ENCODE measurements at regions not wholly inside any gene's neighbourhood (a gene's known extent, or its start where the extent isn't known, plus 50 kb on each side); places are given as distances from the start of the nearest gene placed in this dataset.

- H3K4me1 Mint-ChIP-seq = peaks cover 0 to 1% of the 10 kb centered on the region in 2 donors
- H3K4me3 Mint-ChIP-seq = no peak overlapping the region
- H3K27me3 Mint-ChIP-seq (ENCODE audit: low read depth in 3 of 3) = peaks cover 2 to 4% (median 2%) of the 10 kb centered on the region in 3 donors
- H3K27ac Mint-ChIP-seq = no peak overlapping the region
- H3K36me3 Mint-ChIP-seq = no peaks in the 10 kb centered on the region
- H3K9me3 Mint-ChIP-seq = no peaks in the 10 kb centered on the region
- no peak for DNase-seq
Measured at GRCh38 chr5:10867389-10868303, 106.6 kb upstream of the DAP start.

GRCh38 chr5:10866913-10867312 is 105.9 kb upstream of the DAP start:
- DNase-seq = no peak

GRCh38 chr5:10863763-10864383 is 102.8 kb upstream of the DAP start:
- Mint-ChIP-seq H3K27me3 (ENCODE audit: low read depth in 3 of 3) (peaks cover 4 to 5% (median 4%) of the 10 kb centered on the region in 3 donors), H3K4me3 (no peak overlapping the region), H3K4me1 (peaks cover 0 to 1% of the 10 kb centered on the region in 2 donors), H3K36me3 (no peaks in the 10 kb centered on the region), H3K9me3 (no peaks in the 10 kb centered on the region), H3K27ac (no peak overlapping the region)
- peak; percentile 40 to 49 (median 43) for DNase-seq

More at GRCh38 chr5:10866913-10867312, 105.9 kb upstream of the DAP start:
- H3K36me3 Mint-ChIP-seq = no peaks in the 10 kb centered on the region
- H3K27me3 Mint-ChIP-seq (ENCODE audit: low read depth in 3 of 3) = peaks cover 0 to 4% (median 4%) of the 10 kb centered on the region in 3 donors
- H3K9me3 Mint-ChIP-seq = no peaks in the 10 kb centered on the region
- H3K4me1 Mint-ChIP-seq = peaks cover 0 to 1% of the 10 kb centered on the region in 2 donors
- H3K27ac Mint-ChIP-seq = no peak overlapping the region
- no peak overlapping the region for H3K4me3 Mint-ChIP-seq

GRCh38 chr5:10862085-10862484 is 101.1 kb upstream of the DAP start:
- H3K27ac Mint-ChIP-seq = no peak overlapping the region
- H3K27me3 Mint-ChIP-seq (ENCODE audit: low read depth in 3 of 3) = peaks cover 4 to 11% (median 4%) of the 10 kb centered on the region in 3 donors
- no peak overlapping the region for H3K4me3 Mint-ChIP-seq
- DNase-seq = no peak
- H3K36me3 Mint-ChIP-seq = no peaks in the 10 kb centered on the region
- H3K9me3 Mint-ChIP-seq = no peaks in the 10 kb centered on the region
- peaks cover 1 to 6% of the 10 kb centered on the region in 2 donors for H3K4me1 Mint-ChIP-seq

DNA sequence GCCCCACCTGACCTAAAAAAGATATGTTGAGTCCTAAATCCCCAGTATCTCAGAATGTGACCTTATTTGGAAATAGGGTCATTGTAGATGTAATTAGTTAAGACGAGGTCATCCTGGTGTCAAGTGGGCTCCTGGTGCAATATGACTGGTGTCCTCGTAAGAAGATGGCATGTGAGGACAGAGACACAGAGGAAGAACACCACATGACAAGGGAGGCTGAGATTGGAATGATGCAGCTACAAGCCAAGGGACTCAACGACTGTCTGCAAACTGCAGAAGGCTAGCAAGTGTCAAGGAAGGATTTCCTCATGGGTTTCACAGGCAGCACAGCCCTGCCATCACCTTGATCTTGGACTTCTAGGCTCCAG is 100.4 kb upstream of the DAP start:
- H3K4me3 Mint-ChIP-seq = no peak overlapping the region
- H3K27me3 Mint-ChIP-seq (ENCODE audit: low read depth in 3 of 3) = peaks cover 4 to 11% (median 4%) of the 10 kb centered on the region in 3 donors
- H3K27ac Mint-ChIP-seq = no peak overlapping the region

DNA sequence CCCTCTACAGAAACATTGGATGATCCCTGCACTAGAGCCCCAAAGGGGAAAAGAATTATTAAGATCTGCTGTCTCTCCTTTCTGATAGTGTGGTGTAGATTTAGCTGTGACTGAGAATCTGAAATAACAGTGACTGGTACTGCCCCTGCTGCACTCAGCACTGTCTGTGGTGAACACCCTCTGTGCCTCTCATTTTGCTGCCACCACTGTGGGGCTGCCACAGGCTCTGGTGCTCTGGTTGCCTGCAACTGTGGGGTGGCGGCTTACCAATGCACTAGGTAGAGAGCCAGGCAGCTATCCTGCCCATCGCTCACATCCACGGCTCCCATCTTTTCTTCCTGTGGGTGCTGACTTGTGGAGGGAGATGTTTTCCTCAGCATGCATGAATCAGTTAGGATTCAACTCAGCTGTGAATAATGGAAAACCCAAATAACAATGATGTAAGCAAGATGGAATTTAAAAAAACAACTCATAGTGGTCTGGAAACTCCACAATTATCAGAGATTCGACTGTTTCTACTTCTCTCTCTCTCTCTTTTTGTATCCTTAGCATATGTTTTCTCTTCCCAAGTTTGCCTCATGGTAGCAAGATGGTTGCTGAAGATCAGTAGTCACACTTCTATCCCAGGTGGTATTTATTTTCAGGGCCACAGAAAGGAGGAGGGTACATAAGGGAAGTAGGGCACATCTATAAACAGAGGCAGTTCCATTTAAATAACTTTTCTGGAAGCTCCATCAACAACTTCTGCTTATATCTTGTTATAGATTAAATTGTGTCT is 99.8 kb upstream of the DAP start:
- no peak overlapping the region for H3K27ac Mint-ChIP-seq
- DNase-seq = no peak
- H3K36me3 Mint-ChIP-seq = no peaks in the 10 kb centered on the region
- peaks cover 3 to 11% (median 5%) of the 10 kb centered on the region in 3 donors for H3K27me3 Mint-ChIP-seq (ENCODE audit: low read depth in 3 of 3)
- no peaks in the 10 kb centered on the region for H3K9me3 Mint-ChIP-seq
- H3K4me3 Mint-ChIP-seq = no peak overlapping the region
- H3K4me1 Mint-ChIP-seq = peaks cover 6 to 11% of the 10 kb centered on the region in 2 donors

More for the DNA sequence above, 100.4 kb upstream of the DAP start:
- no peak for DNase-seq
- Mint-ChIP-seq H3K9me3 (no peaks in the 10 kb centered on the region), H3K36me3 (no peaks in the 10 kb centered on the region), H3K4me1 (peaks cover 6 to 11% of the 10 kb centered on the region in 2 donors)

GRCh38 chr5:10860196-10860543 is 99.1 kb upstream of the DAP start:
- DNase-seq = no peak
- no peaks in the 10 kb centered on the region for H3K36me3 Mint-ChIP-seq
- H3K27ac Mint-ChIP-seq = no peak overlapping the region
- H3K27me3 Mint-ChIP-seq (ENCODE audit: low read depth in 3 of 3) = peaks cover 3 to 11% (median 4%) of the 10 kb centered on the region in 3 donors
- H3K4me1 Mint-ChIP-seq = peaks cover 6 to 11% of the 10 kb centered on the region in 2 donors
- no peak overlapping the region for H3K4me3 Mint-ChIP-seq
- no peaks in the 10 kb centered on the region for H3K9me3 Mint-ChIP-seq

DNA sequence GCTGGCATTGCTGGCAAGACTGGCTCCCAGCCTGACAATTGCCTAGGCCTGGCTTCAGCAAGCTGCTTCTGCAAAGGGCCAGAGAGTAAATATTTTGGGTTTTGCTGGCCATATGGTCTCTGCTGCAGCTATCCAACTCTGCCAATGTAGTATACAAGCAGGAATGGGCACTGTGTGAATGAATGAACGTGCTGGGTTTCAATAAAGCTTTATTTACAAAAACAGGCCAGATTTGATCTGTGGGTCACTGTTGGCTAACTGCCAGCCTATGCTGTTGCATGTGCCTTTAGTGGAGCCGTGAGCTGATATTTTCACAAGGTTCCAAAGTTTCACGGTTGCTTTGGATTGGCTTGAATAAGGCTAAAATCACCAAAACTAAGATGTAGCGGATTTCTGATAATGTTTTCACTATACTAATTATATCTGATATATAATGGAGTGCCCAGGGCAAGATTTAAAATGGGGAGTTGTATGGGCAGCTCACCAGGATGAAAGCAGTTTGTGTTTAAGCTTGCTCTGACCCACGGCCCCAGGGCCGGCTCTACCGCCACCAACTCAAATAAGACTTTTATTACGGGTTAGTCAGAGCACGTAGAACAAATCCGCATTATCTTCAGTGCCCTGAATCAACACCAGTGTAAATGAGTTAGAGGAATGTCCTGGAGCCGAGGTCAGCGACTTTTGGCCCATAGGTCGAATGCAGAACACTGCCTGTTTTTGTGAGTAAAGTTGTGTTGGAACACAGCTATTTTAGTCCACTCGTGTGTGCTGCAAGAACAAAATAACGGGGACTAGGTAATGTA is 98.6 kb upstream of the DAP start:
- no peak overlapping the region for H3K27ac Mint-ChIP-seq
- H3K36me3 Mint-ChIP-seq = no peaks in the 10 kb centered on the region
- no peak for DNase-seq
- no peak overlapping the region for H3K4me3 Mint-ChIP-seq
- peaks cover 6 to 11% of the 10 kb centered on the region in 2 donors for H3K4me1 Mint-ChIP-seq
- peaks cover 3 to 11% (median 5%) of the 10 kb centered on the region in 3 donors for H3K27me3 Mint-ChIP-seq (ENCODE audit: low read depth in 3 of 3)
- no peaks in the 10 kb centered on the region for H3K9me3 Mint-ChIP-seq

- DNase-seq = no peak
- peaks cover 3 to 14% (median 5%) of the 10 kb centered on the region in 3 donors for H3K27me3 Mint-ChIP-seq (ENCODE audit: low read depth in 3 of 3)
- no peaks in the 10 kb centered on the region for H3K9me3 Mint-ChIP-seq
- no peak overlapping the region for H3K27ac Mint-ChIP-seq
- no peaks in the 10 kb centered on the region for H3K36me3 Mint-ChIP-seq
- no peak overlapping the region for H3K4me3 Mint-ChIP-seq
- peaks cover 6 to 11% of the 10 kb centered on the region in 2 donors for H3K4me1 Mint-ChIP-seq
Measured at GRCh38 chr5:10858945-10859344, 97.9 kb upstream of the DAP start.

- Mint-ChIP-seq H3K36me3 (no peaks in the 10 kb centered on the region), H3K4me1 (peaks cover 6 to 10% of the 10 kb centered on the region in 2 donors), H3K27me3 (ENCODE audit: low read depth in 3 of 3) (peaks cover 3 to 14% (median 5%) of the 10 kb centered on the region in 3 donors), H3K27ac (no peak overlapping the region), H3K4me3 (no peak overlapping the region), H3K9me3 (no peaks in the 10 kb centered on the region)
- DNase-seq = no peak
Measured at GRCh38 chr5:10858307-10858706, 97.3 kb upstream of the DAP start.

DNA sequence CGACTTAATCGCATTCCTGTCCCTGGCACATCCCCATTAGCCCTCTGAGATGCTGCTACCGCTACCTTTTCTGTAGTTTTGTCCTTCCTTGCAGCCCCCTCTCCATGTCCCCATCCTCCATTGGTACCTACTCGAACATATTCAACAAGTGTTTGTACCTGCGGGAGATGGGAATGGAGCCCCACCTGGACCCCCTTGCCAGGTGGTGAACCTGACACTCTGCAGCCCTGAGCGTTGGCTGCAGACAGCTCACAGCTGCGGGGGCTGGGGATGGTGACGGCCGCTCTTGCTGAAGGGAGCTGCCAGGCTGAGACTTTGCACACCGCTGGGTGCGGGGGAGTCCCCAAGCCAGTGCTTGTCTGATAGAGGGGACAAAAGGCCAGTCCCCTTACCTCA is 96.3 kb upstream of the DAP start:
- peaks cover 0 to 14% (median 5%) of the 10 kb centered on the region in 3 donors for H3K27me3 Mint-ChIP-seq (ENCODE audit: low read depth in 3 of 3)
- H3K4me3 Mint-ChIP-seq = peak overlapping the region in 1 of 5 donors; percentile 70
- H3K36me3 Mint-ChIP-seq = no peaks in the 10 kb centered on the region
- H3K9me3 Mint-ChIP-seq = no peaks in the 10 kb centered on the region
- H3K27ac Mint-ChIP-seq = no peak overlapping the region
- peaks cover 6 to 10% of the 10 kb centered on the region in 2 donors for H3K4me1 Mint-ChIP-seq
- DNase-seq = no peak

GRCh38 chr5:10856683-10857337 is 95.8 kb upstream of the DAP start:
- no peak overlapping the region for H3K27ac Mint-ChIP-seq
- no peaks in the 10 kb centered on the region for H3K36me3 Mint-ChIP-seq
- DNase-seq = peak in 2 of 3 donors; percentile 4 to 18
- peaks cover 6 to 10% of the 10 kb centered on the region in 2 donors for H3K4me1 Mint-ChIP-seq
- H3K4me3 Mint-ChIP-seq = peak overlapping the region in 3 of 5 donors; percentile 9 to 70 (median 42)
- H3K27me3 Mint-ChIP-seq (ENCODE audit: low read depth in 3 of 3) = peaks cover 0 to 14% (median 5%) of the 10 kb centered on the region in 3 donors
- no peaks in the 10 kb centered on the region for H3K9me3 Mint-ChIP-seq

DNA sequence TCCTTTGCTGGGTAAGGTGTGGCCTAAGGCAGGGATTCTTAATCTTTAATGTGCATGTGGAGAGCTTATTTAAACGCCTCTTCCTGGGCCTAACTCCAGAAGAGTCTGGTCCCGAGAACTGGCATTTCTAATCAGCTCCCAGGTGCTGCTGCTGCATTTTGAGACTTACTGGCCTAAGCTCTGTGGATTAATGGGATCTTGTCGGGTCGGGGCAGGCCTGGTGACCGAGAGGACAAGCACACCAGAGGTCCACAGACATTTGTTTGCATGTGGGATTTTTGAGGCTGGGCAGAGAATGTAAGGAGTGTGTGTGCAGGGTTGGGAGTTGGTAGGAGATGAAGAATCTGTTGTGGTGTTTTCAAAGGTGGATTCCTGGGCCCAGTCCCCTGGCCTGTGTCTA is 95.0 kb upstream of the DAP start:
- Mint-ChIP-seq H3K9me3 (no peaks in the 10 kb centered on the region), H3K27me3 (ENCODE audit: low read depth in 3 of 3) (peaks cover 0 to 14% (median 5%) of the 10 kb centered on the region in 3 donors), H3K4me1 (peaks cover 6 to 10% of the 10 kb centered on the region in 2 donors), H3K4me3 (no peak overlapping the region), H3K27ac (no peak overlapping the region), H3K36me3 (no peaks in the 10 kb centered on the region)
- DNase-seq = no peak
